ENCODE measurements at regions not wholly inside any gene's neighbourhood (a gene's known extent, or its start where the extent isn't known, plus 50 kb on each side); places are given as distances from the start of the nearest gene placed in this dataset.

- WGBS, result 72% methylated on average over 10 of the region's 10 CpGs
- TF ChIP-seq POLR2A (IDR thresholded peaks at IDR 0.05) (no peak), POLR2AphosphoS5 (IDR thresholded peaks at IDR 0.05) (no peak), EP300 (IDR thresholded peaks at IDR 0.05) (no peak), CTCF (IDR thresholded peaks at IDR 0.05) (no peak)
- H3K27ac ChIP-seq, result no peak overlapping the region
- no peaks in the 10 kb centered on the region for H3K36me3 ChIP-seq
- H3K9me3 ChIP-seq, result no peaks in the 10 kb centered on the region
- peaks cover 14% of the 10 kb centered on the region for H3K4me1 ChIP-seq
- H3K4me3 ChIP-seq, result no peak overlapping the region
- DNase-seq (ENCODE audit: low spot score in 2 of 2), result no peak
- H3K27me3 ChIP-seq, result no peaks in the 10 kb centered on the region
Measured at GRCh38 chr5:74396913-74397622, 243.5 kb downstream of the ENC1 start.

- Histone ChIP-seq H3K36me3 (no peaks in the 10 kb centered on the region), H3K9me3 (no peaks in the 10 kb centered on the region), H3K4me1 (peaks cover 14% of the 10 kb centered on the region), H3K27me3 (no peaks in the 10 kb centered on the region), H3K27ac (no peak overlapping the region), H3K4me3 (no peak overlapping the region)
- TF ChIP-seq POLR2A (IDR thresholded peaks at IDR 0.05) (no peak), EP300 (IDR thresholded peaks at IDR 0.05) (no peak), POLR2AphosphoS5 (IDR thresholded peaks at IDR 0.05) (no peak), CTCF (IDR thresholded peaks at IDR 0.05) (no peak)
- WGBS, result 64% methylated on average over 10 of the region's 10 CpGs
- DNase-seq (ENCODE audit: low spot score in 2 of 2), result no peak
Measured at GRCh38 chr5:74394916-74395880, 245.3 kb downstream of the ENC1 start.

- Histone ChIP-seq H3K4me3 (no peak overlapping the region), H3K27me3 (no peaks in the 10 kb centered on the region), H3K9me3 (no peaks in the 10 kb centered on the region), H3K4me1 (peaks cover 14% of the 10 kb centered on the region), H3K27ac (no peak overlapping the region), H3K36me3 (no peaks in the 10 kb centered on the region)
- no peak for DNase-seq (ENCODE audit: low spot score in 2 of 2)
- TF ChIP-seq CTCF (IDR thresholded peaks at IDR 0.05), result no peak
- no peak for TF ChIP-seq EP300 (IDR thresholded peaks at IDR 0.05)
- 96% methylated on average over 3 of the region's 3 CpGs for WGBS
Measured at GRCh38 chr5:74394528-74394915, 246.0 kb downstream of the ENC1 start.

- Histone ChIP-seq H3K36me3 (no peaks in the 10 kb centered on the region), H3K27me3 (no peaks in the 10 kb centered on the region), H3K27ac (no peak overlapping the region), H3K4me1 (peaks cover 14% of the 10 kb centered on the region), H3K9me3 (no peaks in the 10 kb centered on the region), H3K4me3 (no peak overlapping the region)
- TF ChIP-seq POLR2A (IDR thresholded peaks at IDR 0.05) (no peak), CTCF (IDR thresholded peaks at IDR 0.05) (no peak), POLR2AphosphoS5 (IDR thresholded peaks at IDR 0.05) (no peak), EP300 (IDR thresholded peaks at IDR 0.05) (no peak)
- WGBS, result 91% methylated on average over 3 of the region's 3 CpGs
- DNase-seq (ENCODE audit: low spot score in 2 of 2), result no peak
Measured at GRCh38 chr5:74393943-74394342, 246.6 kb downstream of the ENC1 start.

- WGBS, result 86% methylated on average over 3 of the region's 3 CpGs
- H3K27ac ChIP-seq, result no peak overlapping the region
- H3K4me1 ChIP-seq, result peaks cover 14% of the 10 kb centered on the region
- TF ChIP-seq EP300 (IDR thresholded peaks at IDR 0.05) (no peak), POLR2AphosphoS5 (IDR thresholded peaks at IDR 0.05) (no peak), CTCF (IDR thresholded peaks at IDR 0.05) (no peak), POLR2A (IDR thresholded peaks at IDR 0.05) (no peak)
- H3K36me3 ChIP-seq, result no peaks in the 10 kb centered on the region
- H3K27me3 ChIP-seq, result no peaks in the 10 kb centered on the region
- no peaks in the 10 kb centered on the region for H3K9me3 ChIP-seq
- no peak overlapping the region for H3K4me3 ChIP-seq
- DNase-seq (ENCODE audit: low spot score in 2 of 2), result no peak
Measured at GRCh38 chr5:74392711-74393351, 247.7 kb downstream of the ENC1 start.
